Ishikawa (cell line): ENCODE measurements at regions not wholly inside any gene's neighbourhood (a gene's known extent, or its start where the extent isn't known, plus 50 kb on each side); places are given as distances from the start of the nearest gene placed in this dataset.

ENCODE experiments used
- CEBPB ChIP-seq: IDR thresholded peaks from 2 replicates; pipeline ENCODE4 v1.6.1; 2012
- CREB1 ChIP-seq: IDR thresholded peaks from 2 replicates; pipeline ENCODE4 v1.6.1; 2012; ENCODE audit warnings: low read depth
- EP300 ChIP-seq: IDR thresholded peaks from 2 replicates; pipeline ENCODE4 v1.6.1; 2012; ENCODE audit warnings: borderline replicate concordance
- FOXM1 ChIP-seq: IDR thresholded peaks from 2 replicates; pipeline ENCODE4 v1.6.1; 2012; ENCODE audit warnings: low read depth, borderline replicate concordance
- RAD21 ChIP-seq: IDR thresholded peaks from 2 replicates; pipeline ENCODE4 v1.6.1; 2012; ENCODE audit warnings: low read depth
- TAF1 ChIP-seq: IDR thresholded peaks from 2 replicates; pipeline ENCODE4 v1.6.1; 2012; ENCODE audit warnings: low read depth, mild to moderate bottlenecking
- TCF12 ChIP-seq: IDR thresholded peaks from 2 replicates; pipeline ENCODE4 v1.6.1; 2012; ENCODE audit warnings: low read depth
- TEAD4 ChIP-seq: IDR thresholded peaks from 2 replicates; pipeline ENCODE4 v1.6.1; 2012
- YY1 ChIP-seq: IDR thresholded peaks from 2 replicates; pipeline ENCODE4 v1.6.1; 2012; ENCODE audit warnings: low read depth
- ZBTB7A ChIP-seq: IDR thresholded peaks from 2 replicates; pipeline ENCODE4 v1.6.1; 2012; ENCODE audit warnings: low read depth
- TF ChIP-seq, protein P1 (sequence below): IDR thresholded peaks from 2 replicates; pipeline ENCODE4 v1.6.1; 2012
- TF ChIP-seq, protein P2 (sequence below): IDR thresholded peaks from 2 replicates; pipeline ENCODE4 v1.6.1; 2012
- TF ChIP-seq, protein P3 (sequence below): IDR thresholded peaks from 2 replicates; pipeline ENCODE4 v1.6.1; 2012; ENCODE audit warnings: low read depth, mild to moderate bottlenecking

DNA sequence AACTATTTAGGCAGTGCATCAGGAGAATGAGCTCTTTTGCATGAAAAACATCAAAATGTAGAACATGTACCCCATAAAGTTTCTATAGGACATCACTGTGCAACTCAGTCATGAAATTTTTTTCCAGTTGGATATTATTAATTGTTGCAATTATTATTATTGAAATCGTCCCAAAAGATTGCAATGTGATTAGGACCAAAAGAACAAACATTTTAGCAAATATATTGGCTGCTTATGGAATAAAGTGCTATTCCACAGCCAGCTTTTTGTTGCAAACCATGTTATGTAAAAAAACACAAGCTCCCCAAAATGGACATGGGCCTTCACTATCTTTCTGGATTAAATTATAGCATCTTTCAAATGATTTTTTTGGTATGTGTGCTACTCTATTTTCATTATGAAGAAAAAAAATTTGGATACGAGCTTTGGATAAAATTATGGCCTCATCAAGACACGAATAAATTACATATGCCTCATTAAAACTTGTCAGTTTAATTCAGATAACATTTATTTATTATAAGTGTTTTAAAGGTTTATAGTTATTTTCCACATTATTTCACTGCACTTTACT lies 262.7 kb upstream of the TCF21 start:
- no peak for TF ChIP-seq TEAD4
- TF ChIP-seq, protein P1, sequence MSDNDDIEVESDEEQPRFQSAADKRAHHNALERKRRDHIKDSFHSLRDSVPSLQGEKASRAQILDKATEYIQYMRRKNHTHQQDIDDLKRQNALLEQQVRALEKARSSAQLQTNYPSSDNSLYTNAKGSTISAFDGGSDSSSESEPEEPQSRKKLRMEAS = no peak
- no peak for TF ChIP-seq YY1
- no peak for TF ChIP-seq ZBTB7A
- TF ChIP-seq CREB1 = no peak
- TF ChIP-seq RAD21 = no peak
- TF ChIP-seq TCF12 = no peak
- TF ChIP-seq CEBPB = no peak
- TF ChIP-seq TAF1 = no peak
- TF ChIP-seq EP300 = no peak
- TF ChIP-seq, protein P2, sequence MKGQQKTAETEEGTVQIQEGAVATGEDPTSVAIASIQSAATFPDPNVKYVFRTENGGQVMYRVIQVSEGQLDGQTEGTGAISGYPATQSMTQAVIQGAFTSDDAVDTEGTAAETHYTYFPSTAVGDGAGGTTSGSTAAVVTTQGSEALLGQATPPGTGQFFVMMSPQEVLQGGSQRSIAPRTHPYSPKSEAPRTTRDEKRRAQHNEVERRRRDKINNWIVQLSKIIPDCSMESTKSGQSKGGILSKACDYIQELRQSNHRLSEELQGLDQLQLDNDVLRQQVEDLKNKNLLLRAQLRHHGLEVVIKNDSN = no peak
- TF ChIP-seq, protein P3, sequence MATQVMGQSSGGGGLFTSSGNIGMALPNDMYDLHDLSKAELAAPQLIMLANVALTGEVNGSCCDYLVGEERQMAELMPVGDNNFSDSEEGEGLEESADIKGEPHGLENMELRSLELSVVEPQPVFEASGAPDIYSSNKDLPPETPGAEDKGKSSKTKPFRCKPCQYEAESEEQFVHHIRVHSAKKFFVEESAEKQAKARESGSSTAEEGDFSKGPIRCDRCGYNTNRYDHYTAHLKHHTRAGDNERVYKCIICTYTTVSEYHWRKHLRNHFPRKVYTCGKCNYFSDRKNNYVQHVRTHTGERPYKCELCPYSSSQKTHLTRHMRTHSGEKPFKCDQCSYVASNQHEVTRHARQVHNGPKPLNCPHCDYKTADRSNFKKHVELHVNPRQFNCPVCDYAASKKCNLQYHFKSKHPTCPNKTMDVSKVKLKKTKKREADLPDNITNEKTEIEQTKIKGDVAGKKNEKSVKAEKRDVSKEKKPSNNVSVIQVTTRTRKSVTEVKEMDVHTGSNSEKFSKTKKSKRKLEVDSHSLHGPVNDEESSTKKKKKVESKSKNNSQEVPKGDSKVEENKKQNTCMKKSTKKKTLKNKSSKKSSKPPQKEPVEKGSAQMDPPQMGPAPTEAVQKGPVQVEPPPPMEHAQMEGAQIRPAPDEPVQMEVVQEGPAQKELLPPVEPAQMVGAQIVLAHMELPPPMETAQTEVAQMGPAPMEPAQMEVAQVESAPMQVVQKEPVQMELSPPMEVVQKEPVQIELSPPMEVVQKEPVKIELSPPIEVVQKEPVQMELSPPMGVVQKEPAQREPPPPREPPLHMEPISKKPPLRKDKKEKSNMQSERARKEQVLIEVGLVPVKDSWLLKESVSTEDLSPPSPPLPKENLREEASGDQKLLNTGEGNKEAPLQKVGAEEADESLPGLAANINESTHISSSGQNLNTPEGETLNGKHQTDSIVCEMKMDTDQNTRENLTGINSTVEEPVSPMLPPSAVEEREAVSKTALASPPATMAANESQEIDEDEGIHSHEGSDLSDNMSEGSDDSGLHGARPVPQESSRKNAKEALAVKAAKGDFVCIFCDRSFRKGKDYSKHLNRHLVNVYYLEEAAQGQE = no peak
- TF ChIP-seq FOXM1 = no peak
